ENCODE measurements at regions not wholly inside any gene's neighbourhood (a gene's known extent, or its start where the extent isn't known, plus 50 kb on each side); places are given as distances from the start of the nearest gene placed in this dataset.
"Not testable (repeated sequence)": the region's sequence is repeated elsewhere in the genome, so short reads cannot be mapped to it uniquely, and the experiment has no call there.

- no peak for DNase-seq (ENCODE audit: low read depth)
- TF ChIP-seq, protein P1, sequence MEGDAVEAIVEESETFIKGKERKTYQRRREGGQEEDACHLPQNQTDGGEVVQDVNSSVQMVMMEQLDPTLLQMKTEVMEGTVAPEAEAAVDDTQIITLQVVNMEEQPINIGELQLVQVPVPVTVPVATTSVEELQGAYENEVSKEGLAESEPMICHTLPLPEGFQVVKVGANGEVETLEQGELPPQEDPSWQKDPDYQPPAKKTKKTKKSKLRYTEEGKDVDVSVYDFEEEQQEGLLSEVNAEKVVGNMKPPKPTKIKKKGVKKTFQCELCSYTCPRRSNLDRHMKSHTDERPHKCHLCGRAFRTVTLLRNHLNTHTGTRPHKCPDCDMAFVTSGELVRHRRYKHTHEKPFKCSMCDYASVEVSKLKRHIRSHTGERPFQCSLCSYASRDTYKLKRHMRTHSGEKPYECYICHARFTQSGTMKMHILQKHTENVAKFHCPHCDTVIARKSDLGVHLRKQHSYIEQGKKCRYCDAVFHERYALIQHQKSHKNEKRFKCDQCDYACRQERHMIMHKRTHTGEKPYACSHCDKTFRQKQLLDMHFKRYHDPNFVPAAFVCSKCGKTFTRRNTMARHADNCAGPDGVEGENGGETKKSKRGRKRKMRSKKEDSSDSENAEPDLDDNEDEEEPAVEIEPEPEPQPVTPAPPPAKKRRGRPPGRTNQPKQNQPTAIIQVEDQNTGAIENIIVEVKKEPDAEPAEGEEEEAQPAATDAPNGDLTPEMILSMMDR (IDR thresholded peaks at IDR 0.05; ENCODE audit: insufficient read depth, low read depth, low read length): no peak
- H3K4me3 ChIP-seq (ENCODE audit: low read depth, low read length): no peak overlapping the region
Observed at GRCh38 chr16:29139261-29139802, 154.5 kb downstream of the LAT start.

DNA sequence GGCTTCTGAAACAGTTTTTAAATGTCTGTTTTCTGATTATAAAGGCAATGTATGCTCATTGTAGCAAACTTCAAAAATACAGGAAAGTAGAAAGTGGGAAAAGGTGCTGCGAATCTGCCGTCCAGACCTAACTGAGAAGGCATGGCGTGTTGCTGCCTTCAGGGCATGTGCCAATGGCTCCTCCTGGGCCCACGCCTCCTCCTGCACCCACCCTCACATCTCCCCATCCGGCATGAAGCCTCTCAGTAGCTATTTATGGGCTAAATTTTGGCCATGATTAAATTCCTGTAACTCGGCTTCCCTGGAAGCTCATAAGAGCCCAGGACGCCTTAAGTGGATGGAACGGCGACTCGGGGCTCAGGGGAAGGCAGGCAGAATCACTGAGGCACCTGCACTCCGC lies 153.8 kb downstream of the LAT start:
- DNase-seq (ENCODE audit: low read depth); H3K4me3 ChIP-seq (ENCODE audit: low read depth, low read length): not testable (repeated sequence)

DNA sequence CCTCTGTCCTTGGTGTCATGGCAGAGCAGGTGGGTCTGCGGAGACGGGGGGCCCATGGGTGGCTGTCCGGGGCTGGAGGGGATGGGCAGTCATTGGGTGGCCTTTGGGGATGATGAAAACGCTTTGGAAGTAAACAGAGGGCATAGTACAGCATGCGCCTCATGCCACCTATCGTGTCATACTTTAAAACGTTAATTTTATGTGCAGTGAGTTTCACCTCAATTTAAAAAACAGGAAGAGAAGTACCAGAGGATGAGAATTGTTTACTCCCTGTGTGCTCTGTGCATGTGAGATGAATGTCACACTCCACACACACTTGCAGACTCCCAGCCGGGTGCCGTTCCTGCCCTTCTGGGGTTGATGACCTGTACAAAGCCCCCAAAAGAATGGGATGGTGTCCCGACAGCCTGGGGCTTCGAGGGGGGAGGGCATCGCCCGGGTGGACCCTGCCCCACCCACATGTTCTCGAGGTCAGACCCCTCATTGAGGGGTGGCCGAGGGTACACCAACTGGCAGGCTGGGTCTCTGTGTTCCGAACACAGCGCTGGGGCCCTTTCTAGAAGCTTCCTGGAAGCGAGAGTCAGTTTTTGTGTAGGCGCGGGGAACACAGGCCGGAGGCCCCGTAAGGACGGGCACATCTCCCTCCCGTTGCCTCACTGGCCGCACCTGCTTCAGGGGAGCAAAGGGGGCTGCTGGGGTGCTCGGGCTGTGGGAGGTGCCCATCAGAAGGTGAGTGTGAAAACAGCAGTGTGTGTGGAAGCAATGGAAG lies 153.2 kb downstream of the LAT start:
- H3K4me3 ChIP-seq (ENCODE audit: low read depth, low read length); DNase-seq (ENCODE audit: low read depth): not testable (repeated sequence)

DNA sequence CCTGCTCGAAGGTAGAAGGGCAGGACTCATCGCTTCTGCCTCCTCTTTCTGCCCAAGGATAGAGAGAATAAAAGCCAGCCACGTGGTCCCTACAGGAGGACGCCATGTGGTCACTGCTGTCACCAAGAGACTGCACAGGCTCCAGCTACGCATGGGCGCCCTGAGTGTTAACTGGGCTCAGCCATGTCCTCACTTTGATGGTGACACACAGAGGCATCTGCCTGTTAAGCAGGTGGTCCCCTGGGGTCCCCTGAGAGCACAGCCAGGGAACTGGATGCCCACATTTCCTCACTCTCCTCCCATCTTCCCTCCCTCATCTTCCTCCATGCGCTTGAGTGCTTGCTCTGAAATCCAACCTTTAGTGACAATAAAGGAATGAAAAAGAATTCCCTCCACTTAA lies 152.6 kb downstream of the LAT start:
- not testable (repeated sequence) for H3K4me3 ChIP-seq (ENCODE audit: low read depth, low read length); DNase-seq (ENCODE audit: low read depth)

DNA sequence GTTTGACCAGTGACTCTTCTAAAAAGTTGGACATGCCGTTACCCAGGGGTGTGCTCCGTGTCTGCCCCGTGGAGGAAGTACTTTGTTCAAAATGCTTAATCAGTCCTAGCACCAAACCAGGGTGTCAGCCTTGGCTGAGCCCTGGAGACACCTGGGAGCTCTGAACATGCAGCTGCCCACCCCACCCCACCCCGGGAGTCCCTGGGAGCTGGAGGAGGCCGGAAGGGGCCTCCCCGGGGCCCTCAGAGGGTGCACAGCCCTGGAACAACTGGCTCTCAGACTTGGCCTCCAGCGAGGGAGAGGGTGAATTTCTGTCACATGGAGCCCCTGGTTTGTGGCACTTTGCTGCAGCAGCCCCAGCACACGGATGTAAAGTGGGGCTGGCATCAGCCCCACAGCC lies 152.1 kb downstream of the LAT start:
- not testable (repeated sequence) for DNase-seq (ENCODE audit: low read depth); H3K4me3 ChIP-seq (ENCODE audit: low read depth, low read length)

- DNase-seq (ENCODE audit: low read depth); H3K4me3 ChIP-seq (ENCODE audit: low read depth, low read length): not testable (repeated sequence)
Observed at GRCh38 chr16:29136046-29136696, 151.3 kb downstream of the LAT start.

DNA sequence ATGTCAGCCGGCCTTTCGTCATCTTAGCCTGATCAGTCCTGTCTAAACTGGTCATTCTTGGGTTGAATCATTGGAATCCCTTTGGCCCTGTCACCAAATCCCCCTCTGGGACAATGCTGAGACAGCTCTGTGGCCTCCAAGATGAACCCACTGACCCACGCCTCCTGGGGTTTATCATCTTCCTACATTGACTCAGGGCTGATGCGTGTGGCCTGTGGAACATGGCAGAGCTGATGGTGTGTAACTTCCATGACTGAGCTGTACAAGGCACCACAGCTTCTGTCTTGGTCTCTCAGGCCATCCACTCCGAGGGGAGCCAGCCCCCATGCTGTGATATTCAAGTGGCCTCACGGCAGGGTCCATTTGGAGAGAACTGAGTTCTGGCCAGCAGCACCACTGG lies 150.2 kb downstream of the LAT start:
- not testable (repeated sequence) for DNase-seq (ENCODE audit: low read depth); H3K4me3 ChIP-seq (ENCODE audit: low read depth, low read length)

DNA sequence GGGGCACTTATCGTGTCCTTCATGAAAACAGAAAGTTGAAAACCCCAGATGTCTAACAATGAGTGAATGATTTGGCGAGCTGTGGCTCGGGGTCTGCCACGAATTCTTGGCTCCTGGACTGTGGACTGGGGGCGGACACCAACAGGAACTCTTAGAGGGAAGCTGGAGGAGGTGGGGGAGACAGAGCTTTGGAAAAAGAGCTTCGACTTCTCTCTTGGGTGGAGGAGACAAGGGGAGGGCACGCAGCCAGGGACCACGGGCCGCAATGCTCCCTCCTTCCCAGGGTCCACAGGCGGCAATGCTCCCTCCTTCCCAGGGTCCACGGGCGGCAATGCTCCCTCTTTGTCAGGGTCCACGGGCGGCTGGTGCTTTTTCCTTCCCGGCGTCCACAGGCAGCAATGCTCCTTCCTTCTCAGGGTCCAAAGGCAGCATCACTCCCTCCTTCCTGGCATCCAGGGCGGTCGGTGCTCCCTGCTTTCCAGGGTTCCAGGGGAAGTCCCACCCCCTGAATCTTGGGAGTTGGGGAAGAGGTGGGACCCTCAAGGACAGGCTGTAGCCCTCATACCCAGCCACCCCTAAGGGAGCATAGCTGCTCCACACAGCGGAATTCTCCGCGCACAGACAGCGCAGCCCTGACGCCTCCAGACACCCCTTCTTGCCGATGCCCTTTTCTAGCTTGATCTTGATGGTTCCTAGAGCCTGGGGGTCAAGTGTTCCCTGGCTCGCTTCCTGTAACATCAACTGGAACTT lies 149.0 kb downstream of the LAT start:
- DNase-seq (ENCODE audit: low read depth); H3K4me3 ChIP-seq (ENCODE audit: low read depth, low read length): not testable (repeated sequence)

GRCh38 chr16:29132869-29133268 lies 148.0 kb downstream of the LAT start:
- not testable (repeated sequence) for H3K4me3 ChIP-seq (ENCODE audit: low read depth, low read length); DNase-seq (ENCODE audit: low read depth)

DNA sequence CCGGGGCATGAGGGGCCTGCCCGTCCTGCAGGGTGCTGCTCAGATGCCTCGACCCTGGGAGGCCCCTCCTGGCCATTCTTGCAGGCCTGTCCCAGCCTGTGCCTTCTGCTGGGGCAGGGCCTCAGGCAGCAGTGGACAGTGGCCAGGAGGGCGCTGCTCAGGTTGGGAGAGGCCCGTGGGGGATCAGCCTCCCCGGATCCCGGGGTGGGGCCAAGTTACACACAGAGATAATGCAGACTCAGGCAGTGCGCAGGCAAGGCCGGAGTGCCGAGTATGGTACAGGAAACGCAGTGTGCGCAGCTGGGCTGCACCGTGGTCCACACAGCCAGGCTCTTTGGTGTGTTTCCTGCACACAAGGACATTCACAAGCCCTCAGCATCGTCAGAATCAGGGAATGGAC lies 147.6 kb downstream of the LAT start:
- not testable (repeated sequence) for DNase-seq (ENCODE audit: low read depth); H3K4me3 ChIP-seq (ENCODE audit: low read depth, low read length)

DNA sequence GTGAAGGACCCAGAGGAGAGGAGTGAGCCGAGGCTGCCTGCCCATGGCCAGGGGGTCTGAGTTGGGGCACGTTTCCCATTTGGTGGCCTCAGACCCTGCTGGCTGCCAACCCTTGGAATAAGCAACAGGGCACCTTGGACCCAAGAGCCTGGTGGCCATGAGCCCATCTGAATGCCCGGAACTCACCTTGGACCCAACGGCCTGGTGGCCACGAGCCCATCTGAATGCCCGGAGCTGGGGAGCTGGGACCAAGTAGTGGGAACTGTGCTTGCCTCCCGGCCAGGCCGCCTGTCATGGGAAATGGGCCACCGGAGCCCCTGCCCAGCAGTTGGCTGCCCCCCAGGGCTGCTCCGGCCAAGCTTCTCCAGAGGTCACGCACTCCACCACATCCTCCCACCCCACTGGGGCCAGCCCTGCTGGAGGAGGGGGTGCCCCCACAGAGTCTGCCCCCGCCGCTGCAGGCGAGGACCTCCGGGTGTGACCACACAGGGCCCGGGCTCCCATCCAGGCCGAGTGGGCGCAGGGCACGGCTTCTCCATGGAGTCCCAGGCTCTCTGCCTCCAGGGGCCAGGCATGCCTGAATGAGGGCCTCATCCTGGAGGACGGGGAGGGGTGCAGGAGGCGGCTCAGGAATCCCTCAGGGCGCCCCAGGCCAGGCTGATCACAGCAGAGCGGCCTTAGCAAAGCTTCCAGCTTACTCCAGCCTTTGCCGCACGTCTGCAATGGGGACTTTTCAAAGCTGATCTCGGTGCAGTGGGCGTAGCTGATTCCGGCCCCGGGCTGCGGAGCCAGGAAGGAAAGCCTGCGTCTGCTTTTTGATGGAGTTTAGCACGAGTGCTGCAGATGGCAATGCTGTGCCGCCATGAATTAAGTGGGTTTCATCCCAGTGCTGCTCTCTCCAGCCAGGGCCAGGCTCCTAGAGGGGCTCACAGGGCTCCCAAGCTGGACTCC lies 146.3 kb downstream of the LAT start:
- DNase-seq (ENCODE audit: low read depth): peak; percentile 38

GRCh38 chr16:29130131-29130711 lies 145.4 kb downstream of the LAT start:
- not testable (repeated sequence) for H3K4me3 ChIP-seq (ENCODE audit: low read depth, low read length); DNase-seq (ENCODE audit: low read depth)

More for the DNA sequence above, 146.3 kb downstream of the LAT start:
- H3K4me3 ChIP-seq (ENCODE audit: low read depth, low read length): not testable (repeated sequence)

GRCh38 chr16:29129458-29130038 lies 144.7 kb downstream of the LAT start:
- H3K4me3 ChIP-seq (ENCODE audit: low read depth, low read length): not testable (repeated sequence)
- peak; percentile 56 for DNase-seq (ENCODE audit: low read depth)

DNA sequence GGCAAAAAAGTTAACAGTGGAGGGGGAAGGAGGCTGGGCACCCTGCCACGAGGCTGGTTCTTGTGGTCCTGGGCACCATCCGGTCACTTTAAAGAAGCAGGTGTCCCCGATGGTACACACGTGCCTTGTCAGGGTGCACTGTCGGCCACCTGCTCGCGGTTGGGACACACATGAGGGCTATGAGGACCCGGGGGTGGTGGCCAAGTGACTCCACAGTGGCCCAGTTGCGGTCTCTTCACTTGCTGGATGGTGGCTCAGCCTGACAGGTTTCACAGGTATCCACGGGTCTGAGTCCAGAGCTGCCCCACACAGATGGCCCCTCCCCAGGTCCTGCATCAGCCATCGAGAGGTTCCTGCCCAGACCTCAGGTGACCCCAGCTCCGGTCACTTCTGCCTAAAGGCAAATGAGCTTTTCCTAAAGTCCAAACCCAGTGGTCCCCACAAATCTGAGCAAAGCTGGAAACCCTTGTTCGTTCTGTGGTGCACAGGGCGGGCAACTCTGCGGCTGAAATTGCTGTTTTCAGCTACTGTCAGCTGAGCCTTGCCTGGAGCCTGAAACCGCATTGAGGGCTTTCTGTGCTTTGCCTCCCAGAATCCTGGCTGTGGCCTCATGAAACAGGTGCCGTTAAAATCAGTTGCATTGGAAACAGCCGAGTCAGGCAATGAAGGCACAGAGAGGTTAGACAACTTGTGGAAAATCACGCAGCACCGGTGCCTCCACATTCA lies 144.0 kb downstream of the LAT start:
- DNase-seq (ENCODE audit: low read depth): not testable (repeated sequence)

GRCh38 chr16:29127806-29128420 lies 143.1 kb downstream of the LAT start:
- not testable (repeated sequence) for DNase-seq (ENCODE audit: low read depth)

More for the DNA sequence above, 144.0 kb downstream of the LAT start:
- not testable (repeated sequence) for H3K4me3 ChIP-seq (ENCODE audit: low read depth, low read length)

More at GRCh38 chr16:29127806-29128420, 143.1 kb downstream of the LAT start:
- not testable (repeated sequence) for H3K4me3 ChIP-seq (ENCODE audit: low read depth, low read length)

Measured in fibroblast of villous mesenchyme (primary cell).